ENCODE measurements at regions not wholly inside any gene's neighbourhood (a gene's known extent, or its start where the extent isn't known, plus 50 kb on each side); places are given as distances from the start of the nearest gene placed in this dataset.

GRCh38 chr19:29396925-29397324 lies 128.9 kb upstream of the VSTM2B start:
- TF ChIP-seq CTCF (IDR thresholded peaks at IDR 0.05): no peak
- no peak for DNase-seq
- H3K9me3 ChIP-seq: peaks cover 0 to 9% (median 5%) of the 10 kb centered on the region in 3 donors
- H3K4me3 ChIP-seq: no peak overlapping the region
- intact Hi-C loops (cut with DNase I; ENCODE audit: low total_unique reads): no loop called here
- H3K36me3 ChIP-seq: no peaks in the 10 kb centered on the region
- H3K27me3 ChIP-seq: no peaks in the 10 kb centered on the region
- H3K4me1 ChIP-seq: no peaks in the 10 kb centered on the region
- H3K27ac ChIP-seq: no peak overlapping the region

DNA sequence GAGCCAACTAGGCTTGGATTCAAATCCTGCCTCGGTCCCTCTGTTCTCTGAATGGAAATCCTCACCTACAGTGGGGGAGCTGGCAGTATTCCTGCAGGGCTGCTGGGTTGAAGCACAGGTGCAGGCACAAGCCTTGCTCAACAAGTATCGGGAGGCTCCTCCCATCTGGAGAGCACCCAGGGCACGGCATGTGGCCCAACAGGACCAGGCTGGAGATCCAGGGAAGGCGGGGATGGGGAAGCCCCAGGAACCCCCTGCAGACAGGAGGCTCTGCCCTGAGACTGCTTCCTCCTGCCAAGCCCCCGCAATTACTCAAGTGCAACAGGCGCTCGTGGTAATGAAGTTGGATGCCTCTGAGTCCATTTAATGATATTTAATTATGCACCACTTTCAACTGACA lies 128.0 kb upstream of the VSTM2B start:
- no peak overlapping the region for H3K27ac ChIP-seq
- intact Hi-C loops (cut with DNase I; ENCODE audit: low total_unique reads): no loop called here
- no peaks in the 10 kb centered on the region for H3K4me1 ChIP-seq
- no peaks in the 10 kb centered on the region for H3K36me3 ChIP-seq
- H3K27me3 ChIP-seq: no peaks in the 10 kb centered on the region
- no peak for DNase-seq
- H3K4me3 ChIP-seq: no peak overlapping the region
- H3K9me3 ChIP-seq: peaks cover 0 to 1% (median 0%) of the 10 kb centered on the region in 3 donors
- no peak for TF ChIP-seq CTCF (IDR thresholded peaks at IDR 0.05)

- no peak for TF ChIP-seq CTCF (IDR thresholded peaks at IDR 0.05)
- H3K36me3 ChIP-seq: no peaks in the 10 kb centered on the region
- no peaks in the 10 kb centered on the region for H3K27me3 ChIP-seq
- DNase-seq: no peak
- intact Hi-C loops (cut with DNase I; ENCODE audit: low total_unique reads): no loop called here
- H3K9me3 ChIP-seq: no peaks in the 10 kb centered on the region
- H3K4me3 ChIP-seq: no peak overlapping the region
- H3K27ac ChIP-seq: no peak overlapping the region
- H3K4me1 ChIP-seq: peaks cover 0 to under 1% (median 0%) of the 10 kb centered on the region in 4 donors
These were observed 126.0 kb upstream of the VSTM2B start for GRCh38 chr19:29399804-29400203.

GRCh38 chr19:29400917-29401711 lies 124.7 kb upstream of the VSTM2B start:
- Histone ChIP-seq H3K4me3 (no peak overlapping the region), H3K4me1 (peaks cover 0 to 8% (median 0%) of the 10 kb centered on the region in 4 donors), H3K9me3 (no peaks in the 10 kb centered on the region), H3K27me3 (no peaks in the 10 kb centered on the region), H3K27ac (no peak overlapping the region), H3K36me3 (no peaks in the 10 kb centered on the region)
- TF ChIP-seq CTCF (IDR thresholded peaks at IDR 0.05): no peak
- DNase-seq: no peak
- intact Hi-C loops (cut with DNase I; ENCODE audit: low total_unique reads): no loop called here

- Histone ChIP-seq H3K27me3 (no peaks in the 10 kb centered on the region), H3K36me3 (no peaks in the 10 kb centered on the region), H3K9me3 (no peaks in the 10 kb centered on the region), H3K4me1 (peaks cover 0 to 8% (median 0%) of the 10 kb centered on the region in 4 donors), H3K27ac (no peak overlapping the region), H3K4me3 (no peak overlapping the region)
- intact Hi-C loops (cut with DNase I; ENCODE audit: low total_unique reads): no loop called here
- no peak for DNase-seq
- no peak for TF ChIP-seq CTCF (IDR thresholded peaks at IDR 0.05)
These were observed 123.9 kb upstream of the VSTM2B start for GRCh38 chr19:29401712-29402421.
